Posterior vena cava (tissue), 2 donors: ENCODE measurements at regions not wholly inside any gene's neighbourhood (a gene's known extent, or its start where the extent isn't known, plus 50 kb on each side); places are given as distances from the start of the nearest gene placed in this dataset.
A peak's percentile ranks its signal among the peaks of the same experiment; 100 is the strongest.

Experiments used
- DNase-seq: peaks from one replicate; pipeline ENCODE4 v3.0.0-alpha.2; 2020; ENCODE audit warnings: low spot score
- intact Hi-C, 2 donors: fragments of 100-400 bp; cut with DNase I; formaldehyde crosslinking; loops; one replicate each; pipeline versions ENCODE4 v1.14.1 to v1.14.2; 2022 to 2023
- donor health status: DM: yes; HTN: yes; CAD: no.
- donor health status: DM: yes; HTN: yes; CAD: no.

- peak; percentile 79 for DNase-seq
- intact Hi-C loops: loop anchor here in 1 of 2 donors (10.0 kb wide), 1 partner anchor 656 kb away; no protein-coding TSS in a partner anchor
These were observed 452.0 kb upstream of the ZNF608 start for GRCh38 chr5:125198270-125198974.

GRCh38 chr5:125199373-125199772 lies 452.9 kb upstream of the ZNF608 start:
- intact Hi-C loops: loop anchor here in 1 of 2 donors (10.0 kb wide), 1 partner anchor 655 kb away; no protein-coding TSS in a partner anchor
- DNase-seq: no peak

- intact Hi-C loops: loop anchor here in 1 of 2 donors (10.0 kb wide), 1 partner anchor 655 kb away; no protein-coding TSS in a partner anchor
These were observed 453.8 kb upstream of the ZNF608 start for GRCh38 chr5:125199968-125200865.

GRCh38 chr5:125200866-125201373 lies 454.5 kb upstream of the ZNF608 start:
- intact Hi-C loops: no loop called here
- no peak for DNase-seq

More at GRCh38 chr5:125199968-125200865, 453.8 kb upstream of the ZNF608 start:
- no peak for DNase-seq

GRCh38 chr5:125201446-125202052 lies 455.1 kb upstream of the ZNF608 start:
- intact Hi-C loops: no loop called here
- DNase-seq: no peak

- DNase-seq: no peak
- intact Hi-C loops: no loop called here
These were observed 455.9 kb upstream of the ZNF608 start for GRCh38 chr5:125202353-125202752.

- no peak for DNase-seq
- intact Hi-C loops: no loop called here
These were observed 456.5 kb upstream of the ZNF608 start for GRCh38 chr5:125202871-125203438.

- intact Hi-C loops: no loop called here
- no peak for DNase-seq
These were observed 457.5 kb upstream of the ZNF608 start for GRCh38 chr5:125203912-125204311.

- DNase-seq: no peak
- intact Hi-C loops: no loop called here
These were observed 459.3 kb upstream of the ZNF608 start for GRCh38 chr5:125205601-125206225.

- intact Hi-C loops: no loop called here
- DNase-seq: no peak
These were observed 461.4 kb upstream of the ZNF608 start for GRCh38 chr5:125207856-125208255.

GRCh38 chr5:125209650-125210049 lies 463.2 kb upstream of the ZNF608 start:
- no peak for DNase-seq
- intact Hi-C loops: no loop called here

- no peak for DNase-seq
- intact Hi-C loops: no loop called here
These were observed 464.0 kb upstream of the ZNF608 start for GRCh38 chr5:125210242-125210947.

GRCh38 chr5:125214080-125214479 lies 467.6 kb upstream of the ZNF608 start:
- intact Hi-C loops: no loop called here
- no peak for DNase-seq

- intact Hi-C loops: no loop called here
These were observed 469.2 kb upstream of the ZNF608 start for GRCh38 chr5:125215593-125215992.

GRCh38 chr5:125219710-125220109 lies 473.3 kb upstream of the ZNF608 start:
- intact Hi-C loops: no loop called here
- DNase-seq: no peak

More at GRCh38 chr5:125215593-125215992, 469.2 kb upstream of the ZNF608 start:
- DNase-seq: no peak

- no peak for DNase-seq
- intact Hi-C loops: no loop called here
These were observed 473.8 kb upstream of the ZNF608 start for GRCh38 chr5:125220284-125220683.

GRCh38 chr5:125222597-125223240 lies 476.3 kb upstream of the ZNF608 start:
- intact Hi-C loops: no loop called here

GRCh38 chr5:125225424-125225823 lies 479.0 kb upstream of the ZNF608 start:
- peak; percentile 62 for DNase-seq
- intact Hi-C loops: no loop called here

More at GRCh38 chr5:125222597-125223240, 476.3 kb upstream of the ZNF608 start:
- DNase-seq: no peak
